PC-9 (cell line): ENCODE measurements at regions not wholly inside any gene's neighbourhood (a gene's known extent, or its start where the extent isn't known, plus 50 kb on each side); places are given as distances from the start of the nearest gene placed in this dataset.
"Not testable (repeated sequence)": the region's sequence is repeated elsewhere in the genome, so short reads cannot be mapped to it uniquely, and the experiment has no call there.

ENCODE experiments used
- BruUV-seq: library from RNA; stranded (reverse); fragments of 400-500 nt; replicated peaks from 2 replicates; lab custom pipeline; 2021; lab: Mats Ljungman, UMichigan
- CTCF ChIA-PET: fragments of 300-600 bp; sonication (Branson Sonifier 250); formaldehyde crosslinking; loops from one replicate; lab custom pipeline; 2022; ENCODE audit warnings: antibody characterized with exemption; lab: Charles Lee
- POLR2A ChIA-PET: fragments of 300-600 bp; sonication (Branson Sonifier 250); formaldehyde crosslinking; loops from one replicate; lab custom pipeline; 2022; ENCODE audit warnings: antibody characterized with exemption; ENCODE audit not compliant: unreplicated experiment; lab: Charles Lee
- DNase-seq, 2 experiments: peaks; one replicate each; pipeline versions ENCODE4 v3.0.0 to v3.0.0-alpha.2; 2015 to 2022; ENCODE audit warnings: mixed read lengths in 1 of 2
- H2AFZ ChIP-seq: fragments of 200-600 bp; sonication (generic); 2 replicates; pipeline ENCODE4 v1.8.1; 2017; ENCODE audit warnings: antibody characterized with exemption
- H3F3A ChIP-seq: fragments of 200-600 bp; sonication (generic); 2 replicates; pipeline ENCODE4 v1.8.1; 2017; ENCODE audit warnings: antibody characterized with exemption, mild to moderate bottlenecking, low read depth; ENCODE audit not compliant: insufficient read depth
- H3K27ac ChIP-seq: fragments of 200-600 bp; sonication (generic); 2 replicates; pipeline ENCODE4 v1.6.1; 2016; ENCODE audit warnings: mixed run types
- H3K27me3 ChIP-seq: fragments of 200-600 bp; sonication (generic); 2 replicates; pipeline ENCODE4 v1.6.1; 2016; ENCODE audit warnings: low read depth, mixed run types; ENCODE audit not compliant: insufficient read depth
- H3K36me3 ChIP-seq: fragments of 200-600 bp; sonication (generic); 2 replicates; pipeline ENCODE4 v1.6.1; 2016; ENCODE audit warnings: low read depth, mixed run types
- H3K4me1 ChIP-seq: fragments of 200-600 bp; sonication (generic); replicated peaks from 2 replicates; pipeline ENCODE4 v1.6.1; 2016; ENCODE audit warnings: mixed run types; ENCODE audit not compliant: insufficient read depth
- H3K4me2 ChIP-seq: fragments of 200-600 bp; sonication (generic); 2 replicates; pipeline ENCODE4 v1.6.1; 2017; ENCODE audit warnings: mixed run types
- H3K4me3 ChIP-seq: fragments of 200-600 bp; sonication (generic); 2 replicates; pipeline ENCODE4 v1.6.1; 2016; ENCODE audit warnings: mixed run types
- H3K79me2 ChIP-seq: fragments of 200-600 bp; sonication (generic); 2 replicates; pipeline ENCODE4 v1.6.1; 2017; ENCODE audit warnings: low read depth, mixed run types
- H3K9me2 ChIP-seq: fragments of 200-600 bp; sonication (generic); 2 replicates; pipeline ENCODE4 v1.8.1; 2017; ENCODE audit warnings: mild to moderate bottlenecking; ENCODE audit not compliant: insufficient read depth
- H3K9me3 ChIP-seq: fragments of 200-600 bp; sonication (generic); 2 replicates; pipeline ENCODE4 v1.8.1; 2016; ENCODE audit warnings: low read depth; ENCODE audit not compliant: insufficient read depth
- H4K20me1 ChIP-seq: fragments of 200-600 bp; sonication (generic); 2 replicates; pipeline ENCODE4 v1.8.1; 2017; ENCODE audit not compliant: insufficient read depth
- EZH2 ChIP-seq: fragments of 200-600 bp; sonication (generic); IDR thresholded peaks from 2 replicates; pipeline ENCODE4 v1.8.0; 2017; ENCODE audit warnings: antibody characterized with exemption, low read depth
- intact Hi-C: fragments of 100-400 bp; cut with micrococcal nuclease; formaldehyde crosslinking; loops from one replicate; pipeline ENCODE4 v1.10.0; 2022; ENCODE audit not compliant: unreplicated experiment
- TF ChIP-seq, protein P1 (sequence below): fragments of 200-600 bp; sonication (generic); conservative IDR thresholded peaks from 2 replicates; pipeline ENCODE4 v1.6.1; 2017; ENCODE audit warnings: mixed run types, antibody characterized with exemption, mild to moderate bottlenecking, moderate library complexity

DNA sequence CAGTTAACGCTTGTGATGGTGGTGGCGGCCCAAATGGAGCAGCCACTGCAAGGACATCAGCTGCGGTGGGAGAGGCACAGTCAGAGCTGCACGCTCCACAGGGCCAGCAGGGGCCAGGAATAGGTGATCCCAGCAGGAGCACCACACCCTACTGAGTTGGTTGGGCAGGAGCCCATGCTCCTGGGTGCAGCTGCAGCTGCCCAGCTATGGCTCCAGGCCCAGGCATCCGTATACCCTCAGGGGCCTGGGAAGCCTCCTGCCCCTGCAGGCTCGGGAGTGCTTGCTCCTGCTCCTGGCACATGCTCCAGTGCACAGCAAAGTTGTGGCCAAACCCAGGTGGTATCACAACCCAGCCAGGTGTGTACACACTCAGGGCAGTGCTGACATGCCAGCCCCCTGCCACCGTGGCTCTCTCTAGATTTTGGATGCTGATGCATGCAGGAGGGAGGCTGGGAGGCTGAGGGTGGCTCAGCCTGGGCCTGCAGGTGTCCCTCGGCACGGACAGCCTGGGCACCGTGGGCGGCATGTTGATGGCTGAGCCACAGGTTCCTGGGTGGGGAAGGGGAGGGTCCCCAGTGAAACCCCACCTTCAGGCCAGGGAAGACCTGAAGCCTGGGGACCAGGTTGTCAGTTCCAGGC lies 150.2 kb downstream of the CXXC4 start:
- H4K20me1 ChIP-seq: no peaks in the 10 kb centered on the region
- no peaks in the 10 kb centered on the region for H3K9me2 ChIP-seq
- BruUV-seq: no TSS peak
- H3K79me2 ChIP-seq: no peaks in the 10 kb centered on the region
- CTCF ChIA-PET: no interaction called here
- intact Hi-C loops: no loop called here
- no peak for TF ChIP-seq EZH2
- TF ChIP-seq, protein P1, sequence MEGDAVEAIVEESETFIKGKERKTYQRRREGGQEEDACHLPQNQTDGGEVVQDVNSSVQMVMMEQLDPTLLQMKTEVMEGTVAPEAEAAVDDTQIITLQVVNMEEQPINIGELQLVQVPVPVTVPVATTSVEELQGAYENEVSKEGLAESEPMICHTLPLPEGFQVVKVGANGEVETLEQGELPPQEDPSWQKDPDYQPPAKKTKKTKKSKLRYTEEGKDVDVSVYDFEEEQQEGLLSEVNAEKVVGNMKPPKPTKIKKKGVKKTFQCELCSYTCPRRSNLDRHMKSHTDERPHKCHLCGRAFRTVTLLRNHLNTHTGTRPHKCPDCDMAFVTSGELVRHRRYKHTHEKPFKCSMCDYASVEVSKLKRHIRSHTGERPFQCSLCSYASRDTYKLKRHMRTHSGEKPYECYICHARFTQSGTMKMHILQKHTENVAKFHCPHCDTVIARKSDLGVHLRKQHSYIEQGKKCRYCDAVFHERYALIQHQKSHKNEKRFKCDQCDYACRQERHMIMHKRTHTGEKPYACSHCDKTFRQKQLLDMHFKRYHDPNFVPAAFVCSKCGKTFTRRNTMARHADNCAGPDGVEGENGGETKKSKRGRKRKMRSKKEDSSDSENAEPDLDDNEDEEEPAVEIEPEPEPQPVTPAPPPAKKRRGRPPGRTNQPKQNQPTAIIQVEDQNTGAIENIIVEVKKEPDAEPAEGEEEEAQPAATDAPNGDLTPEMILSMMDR: no peak
- H3K36me3 ChIP-seq: no peaks in the 10 kb centered on the region
- H3K27me3 ChIP-seq: no peaks in the 10 kb centered on the region
- H2AFZ ChIP-seq: no peak overlapping the region
- H3K9me3 ChIP-seq: no peaks in the 10 kb centered on the region
- no peak for DNase-seq
- H3K4me2 ChIP-seq: no peak overlapping the region
- H3K4me1 ChIP-seq: no peaks in the 10 kb centered on the region
- no peaks in the 10 kb centered on the region for H3F3A ChIP-seq
- POLR2A ChIA-PET: no interaction called here
- H3K27ac ChIP-seq: no peak overlapping the region
- H3K4me3 ChIP-seq: no peak overlapping the region

DNA sequence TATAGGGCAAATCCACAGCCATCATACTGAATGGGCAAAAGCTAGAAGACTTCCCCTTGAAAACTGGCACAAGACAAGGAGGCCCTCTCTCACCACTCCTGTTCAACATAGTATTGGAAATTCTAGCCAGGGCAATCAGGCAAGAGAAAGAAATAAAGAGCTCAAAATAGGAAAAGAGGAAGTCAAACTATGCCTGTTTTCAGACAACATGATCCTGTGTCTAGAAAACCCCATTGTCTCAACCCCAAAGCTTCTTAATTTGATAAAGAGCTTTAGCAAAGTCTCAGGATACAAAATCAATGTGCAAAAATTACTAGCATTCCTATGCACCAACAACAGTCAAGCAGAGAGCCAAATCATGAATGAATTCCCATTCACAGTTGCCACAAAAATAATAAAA lies 160.3 kb downstream of the CXXC4 start:
- TF ChIP-seq, protein P1: no peak
- no peak for TF ChIP-seq EZH2
- POLR2A ChIA-PET: no interaction called here

DNA sequence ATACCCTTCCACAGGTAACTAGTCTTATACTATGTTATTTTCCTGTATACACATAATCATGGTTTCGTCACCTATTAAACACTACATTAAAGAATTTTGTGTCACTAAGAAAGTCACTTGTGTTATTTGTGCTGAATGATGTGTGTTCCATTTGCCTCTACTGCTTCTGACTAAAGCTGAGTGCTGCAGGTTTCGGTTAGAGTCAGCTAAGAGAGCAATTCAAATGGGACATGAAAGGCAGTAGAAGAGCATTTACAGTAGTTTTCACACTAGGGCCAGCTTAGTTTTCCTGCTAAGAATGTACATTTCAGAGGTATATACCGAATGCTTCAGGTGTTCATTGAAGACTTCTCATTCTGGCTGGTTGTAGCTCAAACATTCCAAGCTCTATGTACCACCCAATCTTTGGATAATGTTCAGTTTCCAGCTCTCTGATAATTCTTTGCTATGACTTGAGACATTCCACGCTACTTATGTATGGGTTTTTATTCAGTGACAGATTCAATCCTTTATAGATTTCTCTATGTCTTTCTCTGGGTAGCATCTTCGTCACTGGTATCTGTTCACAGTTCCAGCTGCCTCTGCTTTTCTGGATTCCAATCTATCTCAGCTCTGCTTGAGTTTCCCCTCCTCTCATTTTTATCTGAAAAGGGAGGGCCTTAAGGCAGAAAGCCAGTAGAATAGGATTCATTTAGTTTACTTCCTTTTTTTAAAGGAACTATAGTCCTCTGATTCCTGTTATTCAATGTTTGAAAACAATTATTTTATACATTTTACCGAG lies 164.4 kb downstream of the CXXC4 start:
- Histone ChIP-seq H3K36me3 (no peaks in the 10 kb centered on the region), H2AFZ (no peak overlapping the region), H3F3A (no peaks in the 10 kb centered on the region), H3K4me1 (no peaks in the 10 kb centered on the region), H3K4me3 (no peak overlapping the region), H3K9me2 (no peaks in the 10 kb centered on the region), H3K27ac (no peak overlapping the region), H3K4me2 (no peak overlapping the region), H3K9me3 (no peaks in the 10 kb centered on the region), H4K20me1 (no peaks in the 10 kb centered on the region), H3K79me2 (no peaks in the 10 kb centered on the region), H3K27me3 (no peaks in the 10 kb centered on the region)
- BruUV-seq: no TSS peak
- intact Hi-C loops: no loop called here
- POLR2A ChIA-PET: no interaction called here
- TF ChIP-seq, protein P1: no peak
- TF ChIP-seq EZH2: no peak
- no peak for DNase-seq
- CTCF ChIA-PET: no interaction called here

More for the DNA sequence above, 160.3 kb downstream of the CXXC4 start:
- Histone ChIP-seq H3K9me3 (no peaks in the 10 kb centered on the region), H3K36me3 (no peaks in the 10 kb centered on the region), H3K4me3 (no peak overlapping the region), H3K9me2 (no peaks in the 10 kb centered on the region), H3F3A (no peaks in the 10 kb centered on the region), H4K20me1 (no peaks in the 10 kb centered on the region), H3K27me3 (no peaks in the 10 kb centered on the region), H2AFZ (no peak overlapping the region), H3K79me2 (no peaks in the 10 kb centered on the region), H3K27ac (no peak overlapping the region), H3K4me1 (no peaks in the 10 kb centered on the region), H3K4me2 (no peak overlapping the region)
- no peak for DNase-seq
- no TSS peak for BruUV-seq
- CTCF ChIA-PET: no interaction called here
- intact Hi-C loops: no loop called here

DNA sequence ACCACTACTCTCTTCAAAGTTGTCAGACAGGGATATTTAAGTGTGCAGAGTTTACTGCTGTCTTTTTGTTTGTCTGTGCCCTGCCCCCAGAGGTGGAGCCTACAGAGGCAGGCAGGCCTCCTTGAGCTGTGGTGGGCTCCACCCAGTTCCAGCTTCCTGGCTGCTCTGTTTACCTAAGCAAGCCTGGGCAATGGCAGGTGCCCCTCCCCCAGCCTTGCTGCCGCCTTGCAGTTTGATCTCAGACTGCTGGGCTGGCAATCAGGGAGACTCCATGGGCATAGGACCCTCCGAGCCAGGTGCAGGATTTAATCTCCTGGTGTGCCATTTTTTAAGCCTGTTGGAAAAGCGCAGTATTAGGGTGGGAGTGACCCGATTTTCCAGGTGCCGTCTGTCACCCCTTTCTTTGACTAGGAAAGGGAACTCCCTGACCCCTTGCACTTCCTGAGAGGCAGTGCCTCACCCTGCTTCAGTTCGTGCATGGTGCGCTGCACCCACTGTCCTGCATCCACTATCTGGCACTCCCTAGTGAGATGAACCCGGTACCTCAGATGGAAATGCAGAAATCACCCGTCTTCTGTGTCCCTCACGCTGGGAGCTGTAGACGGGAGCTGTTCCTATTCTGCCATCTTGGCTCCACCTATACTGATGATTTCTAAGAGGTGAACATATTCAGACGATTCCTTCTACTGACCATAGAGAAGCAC lies 167.6 kb downstream of the CXXC4 start:
- H3K9me2 ChIP-seq, H3F3A ChIP-seq, H3K27me3 ChIP-seq, H3K79me2 ChIP-seq, H3K4me3 ChIP-seq, H3K9me3 ChIP-seq, POLR2A ChIA-PET, H3K4me1 ChIP-seq, CTCF ChIA-PET, BruUV-seq, H3K36me3 ChIP-seq, H3K27ac ChIP-seq, intact Hi-C loops, H2AFZ ChIP-seq, H4K20me1 ChIP-seq: not testable (repeated sequence)
- H3K4me2 ChIP-seq: peak overlapping the region; percentile 28; the same call in 1 of the 2 replicates
- DNase-seq: peak in 1 of 2 experiments; percentile 23
